GM21723 (cell line): ENCODE measurements at regions not wholly inside any gene's neighbourhood (a gene's known extent, or its start where the extent isn't known, plus 50 kb on each side); places are given as distances from the start of the nearest gene placed in this dataset.

Experiments used
- ATAC-seq: cut with Tn5 transposase; IDR thresholded peaks from one replicate; pipeline ENCODE4 v1.9.1; 2021; ENCODE audit warnings: mild to moderate bottlenecking, moderate library complexity; ENCODE audit not compliant: unreplicated experiment

DNA sequence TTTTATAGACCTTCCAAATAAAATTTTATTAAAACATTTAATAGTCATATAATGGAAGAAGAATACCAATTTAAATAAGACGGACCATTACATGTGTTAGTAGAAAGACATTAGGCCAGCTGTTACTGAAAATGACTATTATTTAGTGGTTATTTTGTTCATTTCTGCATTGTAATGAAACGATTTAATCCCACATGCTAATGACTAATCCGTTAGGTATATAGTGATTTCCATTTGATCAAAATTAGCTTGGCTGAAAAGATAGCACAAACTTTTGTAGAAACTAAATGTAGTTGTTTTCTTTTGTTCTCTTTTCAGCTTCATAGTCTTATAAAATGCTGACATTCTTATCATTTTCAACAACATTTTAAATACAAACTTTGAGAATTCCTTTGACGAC is 556.1 kb upstream of the TENM3 start:
- ATAC-seq, result no peak

- ATAC-seq, result no peak
These were observed 554.8 kb upstream of the TENM3 start for GRCh38 chr4:181688432-181688831.

DNA sequence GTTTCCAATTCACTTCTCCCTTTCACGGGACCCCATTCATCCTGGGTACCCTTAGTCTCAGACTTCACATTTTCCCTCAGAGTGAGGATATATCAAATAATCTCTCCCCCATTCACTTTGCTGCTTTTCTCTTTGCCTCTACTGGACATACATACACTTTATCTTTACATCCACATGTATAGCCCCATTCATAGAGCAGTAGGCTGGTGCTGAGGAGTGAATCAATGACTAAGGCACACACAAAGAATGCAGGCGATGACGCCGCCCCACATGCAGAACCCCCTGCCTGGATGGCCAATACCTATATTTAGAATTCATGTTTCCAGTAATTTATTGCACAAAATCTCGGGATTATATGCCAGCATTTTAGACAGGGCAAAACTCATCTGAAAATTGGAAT is 554.3 kb upstream of the TENM3 start:
- ATAC-seq, result no peak

DNA sequence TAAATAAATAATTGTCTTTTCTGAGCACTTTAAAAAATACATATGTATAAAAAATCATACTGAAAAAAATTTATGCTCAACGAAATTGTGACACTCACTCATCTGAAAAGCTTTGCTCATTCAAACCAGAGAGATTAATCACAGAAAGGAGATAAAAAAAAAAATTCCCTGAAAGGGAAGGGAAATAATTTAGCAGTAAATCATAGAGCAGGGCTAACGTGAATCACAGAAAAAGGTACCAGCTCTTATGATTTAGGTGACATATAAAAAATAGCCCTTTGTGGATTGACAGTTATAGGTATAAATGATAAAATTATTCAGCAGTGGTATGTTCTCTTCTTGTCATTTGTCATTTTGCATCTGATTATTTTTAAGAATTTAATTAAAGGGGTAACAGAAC is 552.7 kb upstream of the TENM3 start:
- no peak for ATAC-seq

DNA sequence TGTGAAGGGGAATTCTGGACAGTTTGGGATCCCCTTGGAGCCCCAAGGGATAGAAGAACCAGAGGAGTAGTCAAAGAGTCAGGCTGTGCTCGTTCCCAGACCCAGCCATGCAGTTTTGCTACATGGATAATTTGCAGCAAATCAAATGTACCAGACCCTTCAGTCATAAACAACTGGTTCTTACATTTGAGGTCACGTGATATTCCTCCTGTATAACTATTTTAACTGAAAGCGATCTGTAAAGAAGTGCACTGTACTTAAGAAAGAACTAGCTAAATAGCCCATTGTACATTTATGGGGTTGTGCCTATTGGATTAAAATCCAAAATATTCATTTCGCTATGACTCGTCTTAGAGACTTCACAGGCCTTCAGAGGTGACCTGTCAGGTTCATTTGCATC is 550.2 kb upstream of the TENM3 start:
- ATAC-seq, result no peak

GRCh38 chr4:181693517-181693916 is 549.7 kb upstream of the TENM3 start:
- ATAC-seq, result no peak

GRCh38 chr4:181698221-181698620 is 545.0 kb upstream of the TENM3 start:
- ATAC-seq, result no peak

- no peak for ATAC-seq
These were observed 542.0 kb upstream of the TENM3 start for GRCh38 chr4:181701214-181701613.

- ATAC-seq, result no peak
These were observed 541.3 kb upstream of the TENM3 start for GRCh38 chr4:181701894-181702293.

- ATAC-seq, result no peak
These were observed 540.2 kb upstream of the TENM3 start for GRCh38 chr4:181702864-181703495.

DNA sequence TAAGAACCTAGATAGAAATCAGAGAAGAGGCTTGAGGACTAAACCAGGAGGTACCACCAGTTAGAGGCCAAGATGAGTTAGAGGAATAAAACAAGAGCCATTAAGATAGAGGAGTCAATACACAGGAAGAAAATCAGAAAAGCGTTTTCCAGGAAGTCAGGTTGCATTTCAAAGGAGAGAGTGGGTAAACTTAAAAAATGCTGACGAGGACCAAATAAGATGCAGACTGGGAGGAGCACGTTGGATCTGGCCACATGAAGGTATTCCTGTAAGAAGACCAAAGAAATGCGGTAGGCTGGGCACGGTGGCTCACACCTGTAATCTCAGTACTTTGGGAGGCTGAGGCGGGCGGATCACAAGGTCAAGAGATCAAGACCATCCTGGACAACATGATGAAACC is 533.1 kb upstream of the TENM3 start:
- no peak for ATAC-seq

- no peak for ATAC-seq
These were observed 531.8 kb upstream of the TENM3 start for GRCh38 chr4:181711387-181711786.

GRCh38 chr4:181728305-181728966 is 514.8 kb upstream of the TENM3 start:
- ATAC-seq, result no peak

DNA sequence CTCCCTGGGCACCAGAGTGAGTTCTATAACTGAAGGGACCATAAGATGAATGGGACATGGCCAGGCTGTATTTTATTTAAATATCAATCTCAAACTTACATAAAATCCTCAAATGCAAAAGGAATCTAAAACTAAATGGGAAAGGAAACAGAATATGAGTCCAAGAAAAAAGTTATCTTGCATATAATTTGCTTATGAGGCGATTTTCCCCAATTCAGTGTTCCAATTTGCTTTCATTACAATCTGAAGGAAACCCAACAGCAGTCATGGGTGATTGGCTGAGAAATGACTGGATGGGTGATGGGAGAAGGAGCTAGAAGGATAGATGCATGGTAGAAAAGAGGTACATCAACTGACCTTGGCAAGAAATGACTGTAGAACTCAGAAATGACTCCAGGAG is 511.3 kb upstream of the TENM3 start:
- no peak for ATAC-seq

DNA sequence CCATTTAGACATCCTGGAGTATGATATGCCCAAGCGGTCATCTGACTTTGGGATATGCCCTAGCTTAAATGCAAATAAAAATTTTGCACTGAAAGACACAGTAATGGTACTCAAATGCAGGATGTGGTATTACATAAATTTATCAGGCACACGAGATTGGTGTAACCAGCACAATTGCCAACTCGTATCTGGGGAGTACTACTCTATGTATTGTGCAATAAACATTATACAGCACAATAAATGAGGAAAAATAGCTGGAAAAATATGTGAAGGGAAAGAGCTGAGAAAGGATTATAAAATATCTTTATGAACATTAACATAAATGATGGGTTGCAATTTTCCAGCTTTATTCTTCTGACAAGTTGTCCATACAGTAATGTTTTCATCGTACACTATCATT is 505.5 kb upstream of the TENM3 start:
- no peak for ATAC-seq

GRCh38 chr4:181739031-181739430 is 504.2 kb upstream of the TENM3 start:
- no peak for ATAC-seq

- no peak for ATAC-seq
These were observed 501.7 kb upstream of the TENM3 start for GRCh38 chr4:181741513-181741912.

DNA sequence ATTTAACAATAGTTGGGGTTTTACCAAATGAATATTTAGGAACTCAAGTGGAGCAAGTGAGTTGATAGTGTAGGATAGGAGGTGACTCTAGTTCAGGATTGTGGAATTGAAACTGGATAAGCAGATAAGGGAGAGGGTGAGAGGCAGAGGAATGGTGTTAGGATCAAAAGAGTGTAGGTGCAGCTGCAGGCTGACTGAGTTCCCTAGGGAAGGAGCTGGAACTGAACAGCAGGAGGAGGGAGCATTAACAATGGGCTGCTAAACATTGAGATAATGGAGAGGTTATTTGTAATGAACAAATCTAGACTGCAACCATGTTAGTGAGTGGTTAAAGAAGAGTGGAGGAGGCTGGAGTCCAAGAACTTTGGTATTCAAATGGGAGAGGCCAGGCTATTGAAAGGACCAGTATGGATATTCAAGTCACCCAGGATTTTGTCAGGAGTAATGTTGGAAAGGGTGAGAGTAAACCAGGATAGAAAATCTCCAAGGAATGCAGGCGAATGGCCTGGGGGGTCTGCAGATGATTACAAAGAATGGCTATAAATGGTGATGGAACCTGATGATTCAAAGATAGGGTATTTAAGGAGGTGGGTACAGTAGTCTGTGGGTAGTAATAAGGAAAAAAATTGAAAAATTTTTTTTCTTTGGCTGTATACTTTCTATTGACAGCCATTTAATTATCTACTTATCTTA is 497.1 kb upstream of the TENM3 start:
- ATAC-seq, result no peak

DNA sequence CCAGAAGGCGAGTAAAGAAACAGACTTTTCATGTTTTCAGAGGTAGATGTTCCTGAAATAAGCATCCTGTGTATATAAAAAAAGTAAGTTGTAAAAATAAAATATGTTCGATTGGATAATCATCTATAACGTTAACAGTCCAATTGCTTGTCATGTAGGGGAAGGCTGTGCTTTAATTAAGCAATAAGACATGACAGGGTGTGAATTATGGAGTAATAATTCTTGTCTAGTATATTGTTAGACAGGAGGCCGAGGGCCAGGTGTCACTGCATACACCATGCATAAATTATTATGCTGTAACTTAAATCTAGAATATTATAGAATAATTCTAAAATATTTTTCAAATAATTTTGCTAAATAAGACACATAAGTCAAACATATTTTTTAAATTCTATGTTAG is 494.6 kb upstream of the TENM3 start:
- no peak for ATAC-seq

- ATAC-seq, result no peak
These were observed 490.7 kb upstream of the TENM3 start for GRCh38 chr4:181752516-181752915.

DNA sequence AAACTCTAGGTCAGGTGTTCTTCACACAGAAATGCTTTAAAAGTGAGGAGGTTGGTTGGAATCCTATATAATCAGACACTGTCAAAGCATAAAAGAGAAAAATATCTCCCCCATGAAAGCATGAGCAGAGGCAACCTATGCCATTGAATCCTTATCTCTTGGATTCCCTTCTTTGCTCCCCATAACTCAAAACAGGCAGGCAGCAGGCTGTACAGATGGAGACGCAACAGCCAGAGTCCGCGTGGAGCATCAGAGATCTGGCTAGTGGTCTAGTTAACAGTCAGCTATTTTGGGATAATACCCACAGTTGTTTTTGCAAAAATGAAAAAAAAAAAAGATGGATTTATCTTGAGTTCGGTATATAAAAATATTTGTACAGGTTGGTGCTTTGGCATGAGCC is 490.0 kb upstream of the TENM3 start:
- ATAC-seq, result no peak

GRCh38 chr4:181755846-181756245 is 487.4 kb upstream of the TENM3 start:
- no peak for ATAC-seq
